ENCODE measurements at regions not wholly inside any gene's neighbourhood (a gene's known extent, or its start where the extent isn't known, plus 50 kb on each side); places are given as distances from the start of the nearest gene placed in this dataset.

DNA sequence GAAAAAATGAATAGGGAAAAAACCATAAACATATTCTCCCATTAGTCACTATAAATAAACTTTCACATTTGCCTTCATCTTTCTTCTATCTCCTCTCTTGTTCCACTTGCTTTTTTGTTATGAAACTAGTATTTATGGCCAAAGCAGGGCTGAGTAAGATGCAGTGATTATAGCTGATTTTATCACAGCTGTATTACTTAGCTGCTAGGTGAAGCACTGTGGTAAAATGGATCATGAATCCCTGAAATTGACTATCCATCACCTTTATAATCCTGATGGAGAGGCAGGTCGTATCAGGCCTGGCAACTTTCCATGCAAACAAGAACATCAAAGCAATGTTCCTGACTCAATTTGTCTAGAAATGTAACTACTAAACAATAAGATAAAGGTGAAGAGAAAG, 471.6 kb downstream of the TUSC7 start:
- H3K4me3 ChIP-seq, result no peak overlapping the region
- no peaks in the 10 kb centered on the region for H3K4me1 ChIP-seq (replicated peaks in 1 of 2)
- DNase-seq, result no peak
- no peak for TF ChIP-seq POLR2A (IDR thresholded peaks at IDR 0.05)
- TF ChIP-seq, protein P1, sequence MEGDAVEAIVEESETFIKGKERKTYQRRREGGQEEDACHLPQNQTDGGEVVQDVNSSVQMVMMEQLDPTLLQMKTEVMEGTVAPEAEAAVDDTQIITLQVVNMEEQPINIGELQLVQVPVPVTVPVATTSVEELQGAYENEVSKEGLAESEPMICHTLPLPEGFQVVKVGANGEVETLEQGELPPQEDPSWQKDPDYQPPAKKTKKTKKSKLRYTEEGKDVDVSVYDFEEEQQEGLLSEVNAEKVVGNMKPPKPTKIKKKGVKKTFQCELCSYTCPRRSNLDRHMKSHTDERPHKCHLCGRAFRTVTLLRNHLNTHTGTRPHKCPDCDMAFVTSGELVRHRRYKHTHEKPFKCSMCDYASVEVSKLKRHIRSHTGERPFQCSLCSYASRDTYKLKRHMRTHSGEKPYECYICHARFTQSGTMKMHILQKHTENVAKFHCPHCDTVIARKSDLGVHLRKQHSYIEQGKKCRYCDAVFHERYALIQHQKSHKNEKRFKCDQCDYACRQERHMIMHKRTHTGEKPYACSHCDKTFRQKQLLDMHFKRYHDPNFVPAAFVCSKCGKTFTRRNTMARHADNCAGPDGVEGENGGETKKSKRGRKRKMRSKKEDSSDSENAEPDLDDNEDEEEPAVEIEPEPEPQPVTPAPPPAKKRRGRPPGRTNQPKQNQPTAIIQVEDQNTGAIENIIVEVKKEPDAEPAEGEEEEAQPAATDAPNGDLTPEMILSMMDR (IDR thresholded peaks at IDR 0.05), result no peak
- intact Hi-C loops (cut with DNase I), result no loop called here
- H3K27me3 ChIP-seq, result no peaks in the 10 kb centered on the region
- H3K27ac ChIP-seq, result no peak overlapping the region
- no peaks in the 10 kb centered on the region for H3K9me3 ChIP-seq (replicated peaks in 1 of 3)
- H3K36me3 ChIP-seq (replicated peaks in 1 of 2), result no peaks in the 10 kb centered on the region
- 52 to 66% (median 61%) methylated on average over 1 of the region's 1 CpG for WGBS, 4 donors

- H3K4me1 ChIP-seq (replicated peaks in 1 of 2), result no peaks in the 10 kb centered on the region
- no peaks in the 10 kb centered on the region for H3K9me3 ChIP-seq (replicated peaks in 1 of 3)
- H3K4me3 ChIP-seq, result no peak overlapping the region
- TF ChIP-seq, protein P1 (IDR thresholded peaks at IDR 0.05), result no peak
- TF ChIP-seq POLR2A (IDR thresholded peaks at IDR 0.05), result no peak
- H3K36me3 ChIP-seq (replicated peaks in 1 of 2), result no peaks in the 10 kb centered on the region
- H3K27me3 ChIP-seq, result no peaks in the 10 kb centered on the region
- intact Hi-C loops (cut with DNase I), result no loop called here
- H3K27ac ChIP-seq, result no peak overlapping the region
- 72 to 79% (median 75%) methylated on average over 4 of the region's 4 CpGs for WGBS, 4 donors
- DNase-seq, result no peak
Observed at GRCh38 chr3:117184574-117184973, 475.0 kb downstream of the TUSC7 start.

DNA sequence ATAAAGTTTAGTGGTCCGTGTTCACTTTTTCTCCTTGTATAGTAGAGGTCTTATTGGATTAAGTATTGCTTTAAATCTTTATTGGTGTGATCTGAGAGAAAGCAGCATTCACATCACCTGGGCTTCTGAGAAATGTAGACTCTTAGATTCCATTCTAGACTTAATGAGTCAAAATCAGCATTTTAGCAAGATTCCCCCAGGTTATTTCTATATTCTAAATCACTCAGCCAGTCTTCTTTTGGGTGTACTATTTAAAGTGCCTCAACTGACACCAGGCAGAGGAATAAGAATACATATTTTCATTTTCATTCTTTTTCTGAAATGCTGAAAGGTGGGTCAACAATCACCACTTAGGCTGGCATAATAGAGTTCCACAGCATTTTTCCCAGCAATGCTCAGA, 481.7 kb downstream of the TUSC7 start:
- intact Hi-C loops (cut with DNase I), result no loop called here
- DNase-seq, result no peak
- Histone ChIP-seq H3K27me3 (no peaks in the 10 kb centered on the region), H3K27ac (no peak overlapping the region), H3K4me3 (no peak overlapping the region), H3K36me3 (replicated peaks in 1 of 2) (no peaks in the 10 kb centered on the region), H3K4me1 (replicated peaks in 1 of 2) (peaks cover 0 to 11% of the 10 kb centered on the region in 2 donors), H3K9me3 (replicated peaks in 1 of 3) (no peaks in the 10 kb centered on the region)
- TF ChIP-seq POLR2A (IDR thresholded peaks at IDR 0.05), result no peak
- TF ChIP-seq, protein P1 (IDR thresholded peaks at IDR 0.05), result no peak
- WGBS, 4 donors, result 89 to 100% (median 95%) methylated on average over 1 of the region's 1 CpG

DNA sequence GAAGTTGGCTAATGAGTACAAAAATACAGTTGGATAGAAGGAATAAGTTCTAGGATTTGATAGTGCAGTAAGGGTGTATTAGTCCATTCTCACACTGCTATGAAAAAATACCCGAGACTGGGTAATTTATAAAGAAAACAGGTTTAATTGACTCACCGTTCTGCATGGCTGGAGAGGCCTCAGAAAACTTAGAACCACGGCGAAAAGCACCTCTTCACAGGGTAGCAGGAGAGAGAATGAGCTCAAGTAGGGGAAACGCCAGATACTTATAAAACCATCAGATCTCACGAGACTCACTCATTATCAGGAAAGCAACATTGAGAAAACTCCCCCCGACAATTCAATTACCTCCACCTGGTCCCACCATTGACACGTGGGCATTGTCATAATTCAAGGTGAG, 483.3 kb downstream of the TUSC7 start:
- no peaks in the 10 kb centered on the region for H3K36me3 ChIP-seq (replicated peaks in 1 of 2)
- intact Hi-C loops (cut with DNase I), result no loop called here
- TF ChIP-seq, protein P1 (IDR thresholded peaks at IDR 0.05), result no peak
- no peak for TF ChIP-seq POLR2A (IDR thresholded peaks at IDR 0.05)
- H3K27ac ChIP-seq, result no peak overlapping the region
- DNase-seq, result no peak
- no peaks in the 10 kb centered on the region for H3K9me3 ChIP-seq (replicated peaks in 1 of 3)
- no peaks in the 10 kb centered on the region for H3K27me3 ChIP-seq
- WGBS, 4 donors, result 88 to 93% (median 92%) methylated on average over 8 of the region's 8 CpGs
- H3K4me1 ChIP-seq (replicated peaks in 1 of 2), result peaks cover 0 to 11% of the 10 kb centered on the region in 2 donors
- H3K4me3 ChIP-seq, result no peak overlapping the region

Measured in adrenal gland (tissue), 9 donors.